HT-29 (cell line): ENCODE measurements at regions not wholly inside any gene's neighbourhood (a gene's known extent, or its start where the extent isn't known, plus 50 kb on each side); places are given as distances from the start of the nearest gene placed in this dataset.
"Not testable (repeated sequence)": the region's sequence is repeated elsewhere in the genome, so short reads cannot be mapped to it uniquely, and the experiment has no call there.

ENCODE experiments used
- DNase-seq: peaks from one replicate; pipeline ENCODE4 v3.0.0-alpha.2; 2015; ENCODE audit warnings: low spot score

DNA sequence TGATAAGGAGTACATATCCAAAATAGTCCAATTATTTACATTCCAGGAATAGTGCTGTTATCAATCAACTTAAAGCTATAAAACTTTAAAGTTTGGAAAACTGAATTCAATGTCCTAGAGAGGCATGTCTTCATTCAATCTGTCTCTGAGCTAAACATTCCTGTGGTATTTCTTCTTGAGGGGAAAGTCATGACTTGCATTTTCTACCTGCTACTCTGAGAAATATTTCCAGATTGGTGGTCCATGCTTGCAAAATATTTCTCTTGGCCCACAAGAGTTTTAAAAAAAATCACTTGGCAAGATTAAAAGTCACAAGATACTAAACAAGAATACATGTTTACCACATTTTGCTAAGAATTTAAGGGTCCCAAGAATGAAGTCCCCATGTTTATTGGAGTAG lies 63.6 kb upstream of the HGF start:
- no peak for DNase-seq

DNA sequence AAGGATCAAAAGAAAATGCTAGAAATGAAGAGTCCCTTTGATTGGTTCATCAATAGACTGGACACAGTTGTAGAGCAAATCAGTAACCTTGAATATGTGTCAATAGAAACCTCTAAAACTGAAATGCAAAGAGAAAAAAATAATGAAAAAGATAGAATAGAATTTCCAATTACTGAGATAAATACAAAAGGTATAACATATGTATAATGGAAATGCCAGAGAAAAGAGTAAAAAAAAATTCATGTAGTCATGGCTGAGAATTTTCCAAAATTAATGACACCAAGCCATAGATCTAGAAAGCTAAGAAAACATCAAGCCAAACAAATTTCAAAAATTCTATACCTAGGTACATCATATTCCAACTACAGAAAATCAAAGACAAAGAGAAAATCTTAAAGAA lies 62.0 kb upstream of the HGF start:
- no peak for DNase-seq

GRCh38 chr7:81829511-81829910 lies 59.7 kb upstream of the HGF start:
- DNase-seq: not testable (repeated sequence)

DNA sequence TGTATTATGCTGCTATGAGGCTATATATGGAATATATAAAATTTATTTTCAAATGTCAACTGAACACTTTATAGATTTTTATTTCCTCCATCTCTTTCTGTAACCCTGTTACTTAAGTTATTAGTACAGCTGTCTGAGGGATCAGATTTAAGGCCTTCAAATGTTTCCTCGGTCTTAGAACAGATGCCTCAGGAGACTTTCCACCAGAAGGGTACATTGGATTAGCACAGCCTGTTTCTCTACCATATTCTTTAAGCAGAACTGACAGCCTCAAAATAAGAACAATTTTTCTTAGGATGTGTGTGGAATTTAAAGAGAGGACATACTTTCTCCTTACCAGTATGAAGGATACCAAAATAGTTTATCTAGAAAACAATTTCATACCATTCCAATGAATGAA lies 53.0 kb upstream of the HGF start:
- no peak for DNase-seq

GRCh38 chr7:81819861-81820260 lies 50.0 kb upstream of the HGF start:
- no peak for DNase-seq
